Epithelial cell of proximal tubule (primary cell): ENCODE measurements at regions not wholly inside any gene's neighbourhood (a gene's known extent, or its start where the extent isn't known, plus 50 kb on each side); places are given as distances from the start of the nearest gene placed in this dataset.
"Not testable (repeated sequence)": the region's sequence is repeated elsewhere in the genome, so short reads cannot be mapped to it uniquely, and the experiment has no call there.

Experiments used
- DNase-seq: peaks from one replicate; pipeline ENCODE4 v3.0.0-alpha.2; 2011; ENCODE audit warnings: low read depth
- H3K4me3 ChIP-seq: 2 replicates; pipeline ENCODE4 v1.5.1; 2011; ENCODE audit warnings: low read depth, mild to moderate bottlenecking, low read length
- CTCF ChIP-seq: conservative IDR thresholded peaks from 2 replicates; pipeline ENCODE4 v1.5.1; 2012; ENCODE audit warnings: low read depth, mild to moderate bottlenecking, low read length

- H3K4me3 ChIP-seq: no peak overlapping the region
- TF ChIP-seq CTCF: no peak
- no peak for DNase-seq
Measured at GRCh38 chr5:124178050-124178449, 568.4 kb downstream of the ZNF608 start.

DNA sequence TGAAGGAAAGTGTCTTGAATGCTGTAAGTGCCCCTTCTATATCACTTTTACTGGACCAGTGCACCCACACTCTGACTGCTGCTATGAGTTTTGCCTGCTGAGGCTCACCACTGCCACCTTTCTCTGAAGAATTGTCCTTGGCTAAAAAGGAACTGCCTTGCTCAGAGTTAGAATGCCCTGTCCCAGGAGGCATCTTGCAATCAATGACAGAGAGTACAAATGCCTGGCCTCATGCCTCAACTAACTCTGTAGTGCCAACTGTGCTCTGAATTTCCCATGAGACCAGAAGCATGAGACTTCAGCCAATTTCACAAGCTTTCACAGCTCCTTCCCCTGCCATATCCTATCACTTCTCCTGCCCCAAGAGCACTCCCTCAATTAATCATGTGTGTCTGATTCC, 569.7 kb downstream of the ZNF608 start:
- peak; percentile 31 for TF ChIP-seq CTCF
- no peak overlapping the region for H3K4me3 ChIP-seq
- no peak for DNase-seq

GRCh38 chr5:124173386-124173785, 573.1 kb downstream of the ZNF608 start:
- TF ChIP-seq CTCF: no peak
- DNase-seq: no peak

DNA sequence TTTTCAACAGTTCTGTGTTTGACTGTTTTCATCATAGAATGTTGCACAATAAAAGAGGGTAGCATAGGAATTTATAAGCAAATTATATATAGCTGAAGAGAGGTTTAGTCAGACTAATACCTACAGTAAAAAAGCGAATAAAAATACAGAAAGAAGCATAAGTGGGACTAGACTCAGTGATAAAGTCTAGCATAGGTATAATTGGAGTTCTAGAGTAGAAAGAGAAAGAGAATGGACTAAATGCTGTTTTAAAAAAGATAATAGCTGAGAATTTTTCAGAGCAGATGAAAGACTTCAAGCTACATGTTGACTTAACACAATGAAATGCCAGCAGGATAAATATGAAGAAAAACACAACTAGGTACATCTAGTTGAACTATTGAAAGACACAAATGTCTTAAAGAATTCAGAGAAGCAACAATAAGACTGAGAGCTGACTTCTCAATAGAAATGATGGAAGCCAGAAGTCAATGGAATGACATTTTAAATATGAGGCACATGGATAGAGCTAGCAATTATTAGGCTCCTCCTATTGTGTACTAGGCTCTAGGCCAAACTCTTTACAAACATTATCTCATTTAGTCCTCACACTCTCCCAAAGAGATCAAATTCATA, 573.9 kb downstream of the ZNF608 start:
- no peak overlapping the region for H3K4me3 ChIP-seq
- no peak for DNase-seq
- TF ChIP-seq CTCF: no peak

More at GRCh38 chr5:124173386-124173785, 573.1 kb downstream of the ZNF608 start:
- H3K4me3 ChIP-seq: no peak overlapping the region

GRCh38 chr5:124168093-124168492, 578.3 kb downstream of the ZNF608 start:
- DNase-seq, H3K4me3 ChIP-seq: not testable (repeated sequence)

GRCh38 chr5:124162767-124163532, 583.5 kb downstream of the ZNF608 start:
- no peak for TF ChIP-seq CTCF
- no peak for DNase-seq
- peak overlapping the region; percentile 14 for H3K4me3 ChIP-seq

DNA sequence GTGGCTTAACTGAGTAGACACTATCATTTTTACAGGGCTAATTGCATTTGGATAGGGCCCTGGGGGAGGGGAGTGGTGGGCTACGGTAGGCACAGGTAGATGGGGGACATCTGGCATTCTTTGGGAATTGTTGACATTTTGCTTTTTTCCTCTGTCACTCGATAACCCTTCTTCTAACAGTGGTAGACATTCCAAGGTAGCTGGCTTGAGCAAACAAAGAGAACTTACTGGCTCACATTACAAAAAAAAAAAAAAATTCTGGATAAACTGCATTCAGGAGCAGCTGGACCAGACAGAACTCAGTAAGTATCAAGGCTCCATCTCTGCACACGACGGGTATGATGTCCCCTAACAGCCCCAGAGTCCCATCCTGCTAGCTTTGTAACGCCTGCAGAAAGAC, 585.2 kb downstream of the ZNF608 start:
- TF ChIP-seq CTCF: no peak

More for the DNA sequence above, 585.2 kb downstream of the ZNF608 start:
- no peak for DNase-seq
- H3K4me3 ChIP-seq: no peak overlapping the region
